DOHH2 (cell line): ENCODE measurements at regions not wholly inside any gene's neighbourhood (a gene's known extent, or its start where the extent isn't known, plus 50 kb on each side); places are given as distances from the start of the nearest gene placed in this dataset.

Source experiments
- EZH2phosphoT487 ChIP-seq: fragments of 200-600 bp; sonication (generic); IDR thresholded peaks from 2 replicates; pipeline ENCODE4 v1.6.1; 2017; ENCODE audit warnings: borderline replicate concordance, mild to moderate bottlenecking, antibody characterized with exemption, low read length, moderate library complexity, mixed read lengths
- TF ChIP-seq, protein P1 (sequence below): fragments of 200-600 bp; sonication (generic); IDR thresholded peaks from one replicate; pipeline ENCODE4 v1.5.1; 2014; ENCODE audit warnings: antibody characterized with exemption, mild to moderate bottlenecking, low read depth, low read length; ENCODE audit not compliant: poor library complexity, severe bottlenecking

DNA sequence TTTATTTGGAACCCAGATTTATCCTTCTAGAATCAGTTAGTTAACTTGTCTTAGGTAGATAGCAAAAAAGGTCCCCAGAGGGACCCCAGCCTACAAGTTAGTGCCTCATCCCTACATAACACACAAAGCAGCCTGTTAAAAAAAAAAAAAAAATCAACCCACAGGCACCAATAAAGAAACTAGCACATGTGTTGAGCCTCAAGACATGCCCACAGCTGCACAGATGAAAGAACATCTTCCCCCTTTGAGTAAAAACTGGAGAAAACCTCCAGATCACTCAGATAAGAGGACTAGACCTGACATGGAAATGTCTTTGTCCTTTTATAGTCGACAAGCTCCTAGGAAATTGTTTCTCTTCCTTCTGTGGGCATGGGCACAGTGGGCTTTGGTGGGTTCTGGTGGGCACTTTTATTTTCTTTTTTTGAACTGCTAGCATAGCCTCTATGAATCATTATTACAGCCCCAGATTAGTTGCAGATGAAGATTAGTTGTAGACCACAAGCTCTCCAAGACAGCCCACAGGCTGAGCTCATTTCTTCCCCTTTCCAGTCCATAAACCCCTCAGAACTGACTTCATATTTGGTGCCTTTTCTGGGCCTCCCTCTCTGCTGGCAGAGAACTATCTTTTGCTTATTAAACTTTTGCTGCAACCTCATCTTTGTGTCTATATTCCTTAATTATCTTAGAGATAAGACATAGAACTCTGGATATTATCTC lies 427.1 kb downstream of the KDM5D start:
- TF ChIP-seq, protein P1, sequence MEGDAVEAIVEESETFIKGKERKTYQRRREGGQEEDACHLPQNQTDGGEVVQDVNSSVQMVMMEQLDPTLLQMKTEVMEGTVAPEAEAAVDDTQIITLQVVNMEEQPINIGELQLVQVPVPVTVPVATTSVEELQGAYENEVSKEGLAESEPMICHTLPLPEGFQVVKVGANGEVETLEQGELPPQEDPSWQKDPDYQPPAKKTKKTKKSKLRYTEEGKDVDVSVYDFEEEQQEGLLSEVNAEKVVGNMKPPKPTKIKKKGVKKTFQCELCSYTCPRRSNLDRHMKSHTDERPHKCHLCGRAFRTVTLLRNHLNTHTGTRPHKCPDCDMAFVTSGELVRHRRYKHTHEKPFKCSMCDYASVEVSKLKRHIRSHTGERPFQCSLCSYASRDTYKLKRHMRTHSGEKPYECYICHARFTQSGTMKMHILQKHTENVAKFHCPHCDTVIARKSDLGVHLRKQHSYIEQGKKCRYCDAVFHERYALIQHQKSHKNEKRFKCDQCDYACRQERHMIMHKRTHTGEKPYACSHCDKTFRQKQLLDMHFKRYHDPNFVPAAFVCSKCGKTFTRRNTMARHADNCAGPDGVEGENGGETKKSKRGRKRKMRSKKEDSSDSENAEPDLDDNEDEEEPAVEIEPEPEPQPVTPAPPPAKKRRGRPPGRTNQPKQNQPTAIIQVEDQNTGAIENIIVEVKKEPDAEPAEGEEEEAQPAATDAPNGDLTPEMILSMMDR: no peak
- TF ChIP-seq EZH2phosphoT487: no peak
